HG03103 (cell line): ENCODE measurements at regions not wholly inside any gene's neighbourhood (a gene's known extent, or its start where the extent isn't known, plus 50 kb on each side); places are given as distances from the start of the nearest gene placed in this dataset.
"Not testable (repeated sequence)": the region's sequence is repeated elsewhere in the genome, so short reads cannot be mapped to it uniquely, and the experiment has no call there.

Source experiments
- ATAC-seq: cut with Tn5 transposase; IDR thresholded peaks from one replicate; pipeline ENCODE4 v1.9.1; 2021; ENCODE audit warnings: low read depth; ENCODE audit not compliant: unreplicated experiment

DNA sequence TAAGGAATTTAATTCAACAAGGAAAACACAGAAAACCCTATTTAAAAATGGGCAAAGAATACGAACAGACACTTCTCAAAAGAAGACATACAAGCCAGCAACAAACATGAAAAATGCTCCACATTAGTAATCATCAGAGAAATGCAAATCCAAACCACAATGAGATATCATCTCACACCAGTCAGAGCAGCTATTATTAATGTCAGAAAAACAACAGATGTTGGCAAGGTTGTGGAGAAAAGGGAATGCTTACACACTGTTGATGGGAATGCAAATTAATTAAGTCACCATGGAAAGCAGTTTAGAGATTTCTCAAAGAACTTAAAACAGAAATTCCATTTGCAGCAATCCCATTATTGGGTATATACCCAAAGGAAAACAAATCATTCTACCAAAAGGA is 55.2 kb downstream of the GCC1 start:
- no peak for ATAC-seq

DNA sequence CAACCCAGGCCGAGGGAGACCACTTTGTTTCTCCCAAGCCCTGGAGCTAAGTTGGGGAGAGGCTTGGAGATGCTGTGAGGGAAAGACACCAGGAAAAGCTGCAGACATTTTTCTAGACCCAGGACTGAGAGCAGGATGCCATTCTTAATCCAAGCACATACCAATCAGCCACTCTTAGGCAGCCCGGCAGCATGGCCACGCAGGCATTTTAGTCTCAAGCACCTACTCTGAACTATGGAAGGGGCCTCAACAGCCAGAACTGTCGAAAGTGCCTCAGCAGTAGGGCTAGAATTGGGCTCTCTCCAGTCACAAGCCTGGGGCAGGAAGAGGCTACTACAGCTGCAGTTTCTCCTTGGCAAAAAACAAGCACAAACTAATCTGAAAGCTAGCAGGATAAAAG is 57.8 kb downstream of the GCC1 start:
- no peak for ATAC-seq

DNA sequence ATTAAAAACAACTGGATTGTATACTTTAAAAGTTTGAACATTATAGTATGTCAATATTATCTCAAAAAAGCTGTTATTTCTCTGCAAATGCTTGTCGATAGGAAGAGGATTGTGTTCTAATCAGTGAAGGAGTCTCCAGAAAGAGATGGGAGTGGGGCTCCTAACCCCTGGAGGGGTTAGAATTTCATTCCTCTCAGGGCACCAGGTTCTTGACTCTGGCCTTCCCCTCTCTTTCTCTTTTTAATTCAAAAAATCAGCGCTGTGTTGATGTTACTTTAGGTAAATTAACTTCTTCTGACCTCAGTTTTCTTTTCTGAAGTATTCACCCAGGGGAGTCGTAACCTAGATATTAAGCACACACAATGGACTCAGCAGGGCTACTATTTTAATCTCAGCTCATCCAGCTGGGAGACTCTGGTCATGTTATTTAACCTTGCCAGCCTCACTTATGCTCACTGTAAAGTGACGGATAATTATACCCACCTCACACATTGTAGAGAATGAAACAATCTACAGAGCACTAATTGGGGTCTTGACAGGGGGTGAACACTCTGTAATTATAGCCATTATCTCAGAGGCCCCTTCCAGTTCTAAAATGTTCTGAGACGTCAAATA is 59.4 kb downstream of the GCC1 start:
- no peak for ATAC-seq

DNA sequence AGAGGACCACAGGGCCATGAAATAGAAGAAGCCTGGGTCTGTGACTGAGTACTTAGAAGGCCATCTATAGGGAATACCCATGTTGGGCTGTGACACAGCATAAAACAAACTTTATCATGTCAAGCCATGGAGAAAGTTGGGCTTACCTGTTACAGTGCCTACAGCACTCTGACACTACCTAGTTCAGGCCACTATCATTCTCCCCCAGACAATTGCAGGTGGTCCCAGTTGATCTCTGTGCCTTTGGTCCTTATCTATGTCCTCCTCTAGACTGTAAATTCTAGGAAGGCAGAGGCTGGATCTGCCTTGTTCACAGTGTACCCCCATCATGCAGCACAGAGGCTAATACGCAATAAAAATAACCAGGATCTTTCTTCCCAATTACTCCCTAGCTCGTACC is 69.1 kb downstream of the GCC1 start:
- ATAC-seq: no peak

DNA sequence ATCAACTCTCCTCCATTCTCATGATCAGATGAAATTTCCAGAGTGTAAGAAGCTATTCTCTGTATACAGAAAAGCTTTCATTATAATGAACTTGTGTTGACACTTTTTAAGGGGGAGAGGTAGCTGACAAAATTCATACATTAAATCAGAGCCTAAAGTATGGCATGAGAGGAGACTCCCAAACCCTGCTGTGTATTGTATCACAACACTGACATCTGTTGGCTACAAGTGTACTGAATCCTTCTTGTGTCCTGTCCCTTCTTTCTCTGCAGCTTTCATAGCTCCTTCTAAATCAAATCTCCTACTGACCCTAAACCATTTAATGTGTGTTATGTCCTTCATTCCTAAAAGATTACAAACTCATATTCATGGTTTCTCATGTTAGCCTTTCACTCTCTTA is 70.9 kb downstream of the GCC1 start:
- peak; percentile 49 for ATAC-seq

DNA sequence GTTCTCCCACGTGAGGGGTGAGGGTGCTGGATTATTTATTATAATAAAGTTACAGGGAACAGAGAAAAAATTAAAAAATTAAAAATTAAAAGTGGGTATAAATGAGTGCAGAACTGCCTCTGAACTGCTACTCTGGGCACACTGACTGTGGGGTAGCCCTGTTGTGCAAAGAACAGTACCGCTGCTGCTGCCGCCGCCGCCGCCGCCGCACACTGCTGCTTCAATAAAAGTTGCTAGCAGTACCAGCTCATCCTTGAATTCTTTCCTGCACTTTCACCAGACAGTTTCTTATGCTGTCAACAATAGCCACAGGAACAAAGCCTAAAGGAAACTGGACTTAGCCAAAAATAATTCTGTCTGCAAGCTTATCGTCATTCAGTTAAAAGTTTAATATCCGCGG is 72.1 kb downstream of the GCC1 start:
- ATAC-seq: no peak

DNA sequence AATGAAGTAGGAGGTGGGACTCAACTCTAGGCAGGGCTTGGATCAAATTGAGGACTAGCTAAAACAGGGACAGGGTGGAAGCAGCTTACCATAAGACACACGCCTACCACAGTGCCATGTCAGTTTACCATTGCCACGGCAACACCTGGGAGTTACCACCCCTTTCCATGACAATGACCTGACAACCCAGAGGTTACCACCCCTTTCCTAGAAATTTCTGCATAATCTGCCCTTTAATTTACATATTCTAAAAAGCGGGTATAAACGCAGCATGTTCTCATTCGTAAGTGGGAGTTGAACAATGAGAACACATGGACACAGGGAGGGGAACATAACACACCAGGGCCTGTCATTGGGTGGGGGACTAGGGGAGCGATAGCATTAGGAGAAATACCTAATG is 72.7 kb downstream of the GCC1 start:
- ATAC-seq: no peak

DNA sequence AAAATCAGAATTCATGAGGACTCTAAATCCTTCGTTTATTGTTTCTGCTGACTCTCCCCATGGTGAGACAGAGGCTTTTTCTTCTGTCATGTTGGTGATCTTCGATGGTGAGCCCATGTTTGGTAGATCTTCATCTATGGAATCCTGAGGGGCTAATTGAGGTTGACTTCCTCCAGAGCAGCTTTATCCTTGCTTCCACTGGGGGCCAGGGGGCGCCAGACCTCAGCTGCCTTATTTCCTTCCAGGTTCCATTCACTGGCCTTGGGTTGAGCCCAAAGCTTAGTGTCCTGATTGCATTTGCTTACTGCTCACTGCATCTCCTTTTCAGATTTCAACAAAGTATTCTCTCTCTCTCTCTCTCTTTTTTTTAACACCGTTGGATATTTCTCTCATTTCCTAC is 80.7 kb downstream of the GCC1 start:
- no peak for ATAC-seq

DNA sequence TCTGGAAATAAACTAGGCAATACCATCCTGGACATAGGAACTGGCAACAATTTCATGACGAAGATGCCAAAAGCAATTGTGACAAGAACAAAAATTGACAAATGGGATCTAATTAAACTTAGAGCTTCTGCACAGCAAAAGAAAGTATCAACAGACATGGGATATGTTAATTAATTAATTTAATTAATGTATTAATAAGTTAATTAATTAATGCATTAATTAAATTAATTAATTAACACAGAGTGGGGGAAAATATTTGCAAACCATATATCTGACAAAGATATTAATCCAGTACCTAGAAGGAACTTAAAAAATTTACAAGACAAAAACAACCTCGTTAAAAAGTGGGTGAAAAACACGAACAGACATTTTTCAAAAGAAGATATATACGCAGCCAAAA is 83.6 kb downstream of the GCC1 start:
- no peak for ATAC-seq

DNA sequence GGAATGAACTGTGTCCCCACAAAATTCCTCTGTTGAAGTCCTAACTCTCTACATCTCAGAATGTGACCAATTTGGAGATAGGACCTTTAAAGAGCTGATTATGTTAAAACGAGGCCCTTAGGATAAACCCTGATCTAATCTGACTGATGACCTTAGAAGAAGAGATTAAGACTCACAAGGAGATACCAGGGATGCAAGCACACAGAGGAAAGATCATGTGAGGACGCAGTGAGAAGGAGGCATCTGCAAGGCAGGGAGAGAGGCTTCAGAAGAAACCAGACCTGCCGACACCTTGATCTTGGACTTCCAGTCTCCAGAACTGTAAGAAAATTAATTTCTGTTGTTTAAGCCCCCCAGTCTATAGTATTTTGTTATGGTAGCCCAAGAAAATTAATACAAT is 94.9 kb upstream of the ZNF800 start:
- ATAC-seq: no peak

DNA sequence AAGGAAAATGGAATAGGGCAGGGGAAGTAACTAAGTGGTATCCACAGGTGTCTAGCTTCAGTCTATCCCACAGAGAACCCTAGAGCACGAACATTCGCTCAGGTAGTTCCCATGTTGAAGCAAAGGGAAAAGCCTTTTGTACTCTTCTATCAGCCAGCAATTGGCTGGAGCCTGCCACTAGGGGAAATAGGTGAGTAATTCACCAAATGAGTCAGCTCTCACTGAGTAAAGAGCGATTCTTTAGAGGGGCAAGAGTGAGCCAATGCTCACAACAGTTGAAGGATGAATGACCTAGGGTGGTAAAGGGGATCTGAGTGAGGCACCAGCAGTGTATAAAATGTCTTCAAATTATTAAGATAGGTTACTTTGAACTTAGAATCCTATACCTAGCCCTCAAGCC is 94.1 kb upstream of the ZNF800 start:
- ATAC-seq: no peak

DNA sequence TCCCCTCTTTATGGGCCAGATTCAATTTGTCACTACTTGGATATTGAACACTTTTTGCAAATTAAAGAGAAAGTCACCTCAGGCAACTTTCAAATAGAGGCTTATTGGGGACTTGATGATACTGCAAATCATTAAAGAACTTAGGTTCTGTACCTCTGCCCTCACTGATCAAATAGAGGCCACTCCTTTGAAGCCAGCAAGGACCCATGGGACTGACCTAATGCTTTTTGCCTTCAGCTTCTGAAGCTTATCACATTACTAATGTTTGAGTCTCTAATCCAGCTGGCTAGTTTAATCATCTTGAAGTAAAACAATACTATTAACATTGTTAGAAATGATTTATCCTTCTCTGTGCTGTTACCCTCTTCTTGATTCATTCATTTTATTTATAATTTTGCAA is 93.0 kb upstream of the ZNF800 start:
- no peak for ATAC-seq

DNA sequence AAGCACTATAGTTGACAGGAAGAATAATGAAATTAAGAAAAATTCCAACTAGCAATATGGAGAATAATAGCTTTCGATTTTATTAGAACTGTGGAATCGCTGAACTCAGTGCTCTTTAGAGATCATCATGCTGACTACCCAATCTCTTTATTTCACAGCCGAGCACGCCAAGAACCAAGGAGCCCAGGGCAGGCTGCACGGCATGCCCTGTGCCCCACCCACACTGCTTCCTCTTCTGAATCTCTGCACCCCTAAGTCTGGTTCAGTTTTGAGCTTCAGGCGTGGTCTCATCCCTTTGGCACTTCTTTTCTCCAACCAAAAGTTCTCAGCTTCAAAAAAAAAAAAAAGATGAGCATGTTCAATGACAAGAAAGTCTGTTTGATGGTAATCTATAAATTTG is 92.4 kb upstream of the ZNF800 start:
- ATAC-seq: no peak

DNA sequence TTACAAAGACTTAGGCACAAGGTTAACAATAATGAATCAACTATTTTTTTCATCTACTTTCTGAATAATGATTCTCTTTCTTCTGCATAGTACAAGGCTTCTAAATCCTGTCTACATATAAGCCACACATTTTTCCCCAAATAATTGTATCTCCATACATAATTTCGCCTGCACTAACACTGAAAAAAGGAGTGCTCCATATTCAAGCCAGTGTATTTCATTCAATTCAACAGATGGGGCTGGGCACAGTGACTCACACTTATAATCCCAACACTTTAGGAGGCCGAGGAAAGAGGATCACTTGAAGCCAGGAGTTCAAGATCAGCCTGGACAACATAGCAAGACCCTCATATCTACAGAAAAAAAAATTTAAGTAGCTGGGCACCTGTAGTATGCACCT is 86.0 kb upstream of the ZNF800 start:
- no peak for ATAC-seq

DNA sequence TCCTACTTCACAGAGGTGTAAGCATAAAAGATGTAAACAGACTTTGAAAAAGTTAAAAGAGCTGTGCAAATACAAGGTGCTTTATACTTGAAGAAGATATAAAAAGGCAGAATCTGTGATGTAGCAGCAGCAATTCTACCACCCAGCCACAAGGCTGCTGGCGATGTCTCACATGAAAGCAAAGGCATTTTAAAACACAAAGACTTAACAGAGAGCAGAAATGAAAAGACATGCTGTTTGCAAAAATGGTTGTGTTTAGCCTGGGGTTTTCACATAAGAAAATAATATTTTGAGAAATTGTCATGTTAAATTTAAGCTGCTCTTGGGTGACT is 85.5 kb upstream of the ZNF800 start:
- no peak for ATAC-seq

DNA sequence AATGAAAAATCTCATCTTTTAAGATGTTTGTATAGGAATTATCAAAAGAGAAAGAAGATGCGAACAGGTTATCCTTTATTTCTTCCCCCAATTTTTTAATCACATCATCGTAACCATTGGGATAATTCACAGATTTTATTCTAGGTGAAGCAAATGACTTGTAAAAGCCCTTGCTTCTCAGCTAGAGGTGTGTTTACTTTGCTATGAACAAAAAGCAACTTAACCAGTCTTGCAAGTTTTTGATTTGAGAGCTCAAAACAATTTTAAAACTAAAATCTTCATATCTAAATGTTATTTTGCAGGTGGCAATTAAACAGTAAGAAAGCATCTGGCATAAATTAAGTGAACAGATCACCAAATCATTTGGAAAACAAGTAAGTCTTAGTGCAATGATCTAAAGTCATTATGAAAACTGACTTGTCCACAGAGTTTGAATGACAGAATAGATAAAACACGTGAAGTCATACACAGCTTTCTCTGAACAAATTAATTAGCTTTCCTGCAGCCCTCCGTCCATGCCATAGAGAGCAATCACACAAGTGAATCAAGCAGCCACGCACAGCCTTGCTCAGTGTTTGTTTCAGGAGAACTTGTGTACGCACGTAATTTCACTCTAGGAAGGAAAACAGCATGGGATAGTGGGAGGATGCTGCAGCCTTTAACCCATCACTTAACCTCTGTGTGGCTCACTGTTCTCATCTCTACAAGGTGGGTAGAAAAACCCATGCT is 85.0 kb upstream of the ZNF800 start:
- no peak for ATAC-seq

DNA sequence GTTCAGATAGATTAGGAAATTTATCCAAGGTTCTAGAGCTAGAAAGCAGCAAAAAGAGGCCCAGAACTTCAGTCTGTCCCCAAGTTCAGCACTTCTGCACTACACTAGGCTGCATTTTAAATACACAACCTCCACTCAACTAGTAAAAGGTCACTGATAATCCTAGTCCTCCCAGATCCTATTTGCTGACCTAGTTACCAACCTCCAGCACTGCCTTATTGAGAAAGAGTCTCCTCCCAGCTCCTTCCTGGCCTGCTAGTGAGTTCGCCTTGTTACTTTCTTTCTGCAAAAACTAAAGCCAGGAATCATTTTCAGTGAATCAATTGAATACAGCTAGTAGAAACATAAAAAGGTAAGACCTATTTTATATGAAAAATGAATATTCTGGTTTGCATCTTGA is 84.1 kb upstream of the ZNF800 start:
- no peak for ATAC-seq

DNA sequence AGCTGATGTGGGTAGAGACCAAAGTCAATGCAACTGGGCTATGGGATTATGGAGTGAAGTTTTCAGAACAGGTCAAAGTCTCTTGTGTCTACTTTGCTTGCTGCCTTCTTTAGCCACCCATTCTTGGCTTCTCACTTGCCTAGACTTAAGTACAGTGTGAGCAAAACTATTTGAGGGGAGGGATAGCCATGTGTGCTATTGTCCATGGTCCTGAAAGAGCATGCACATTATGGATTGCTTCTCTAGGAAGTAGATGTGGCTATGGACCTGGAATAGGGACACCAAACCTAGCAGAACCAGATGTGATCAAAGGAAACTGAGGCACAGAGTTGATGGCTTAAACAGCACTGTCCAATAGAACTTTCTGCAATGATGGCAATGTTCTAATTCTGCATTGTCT is 81.9 kb upstream of the ZNF800 start:
- no peak for ATAC-seq

DNA sequence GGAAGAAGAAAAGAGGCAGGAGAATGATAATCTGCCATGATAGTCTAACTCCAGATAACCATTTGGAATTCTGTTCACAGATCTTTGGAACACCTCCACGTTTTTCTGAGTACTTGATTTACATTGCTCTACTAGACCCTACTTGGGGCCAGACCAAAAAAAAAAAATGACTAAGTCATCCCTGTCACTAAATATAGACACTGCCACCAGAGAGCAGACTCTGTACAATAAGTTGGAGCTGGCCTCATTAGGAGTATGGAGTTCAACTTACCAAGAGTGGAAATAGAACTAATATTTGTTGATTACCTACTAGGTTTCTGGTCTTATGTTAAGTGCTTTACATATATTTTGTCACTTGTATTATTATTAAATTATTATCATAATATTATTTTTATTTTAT is 80.9 kb upstream of the ZNF800 start:
- ATAC-seq: no peak

DNA sequence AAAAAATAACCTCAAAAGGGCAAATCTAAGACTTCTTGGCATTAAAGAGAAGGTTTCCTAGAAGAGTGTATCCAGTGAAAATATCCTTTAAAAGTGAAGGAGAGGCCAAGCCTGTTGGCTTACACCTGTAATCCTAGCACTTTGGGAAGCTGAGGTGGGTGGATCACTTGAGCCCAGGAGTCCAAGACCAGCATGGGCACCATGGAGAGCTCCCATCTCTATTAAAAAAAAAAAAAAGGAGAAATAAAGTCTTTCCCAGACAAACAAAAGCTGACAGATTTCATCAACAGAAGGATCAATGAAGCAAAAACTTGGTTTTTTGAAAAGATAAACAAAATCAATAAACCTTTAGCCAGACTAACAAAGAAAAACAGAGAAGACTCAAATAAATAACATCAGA is 67.6 kb upstream of the ZNF800 start:
- ATAC-seq: no peak

DNA sequence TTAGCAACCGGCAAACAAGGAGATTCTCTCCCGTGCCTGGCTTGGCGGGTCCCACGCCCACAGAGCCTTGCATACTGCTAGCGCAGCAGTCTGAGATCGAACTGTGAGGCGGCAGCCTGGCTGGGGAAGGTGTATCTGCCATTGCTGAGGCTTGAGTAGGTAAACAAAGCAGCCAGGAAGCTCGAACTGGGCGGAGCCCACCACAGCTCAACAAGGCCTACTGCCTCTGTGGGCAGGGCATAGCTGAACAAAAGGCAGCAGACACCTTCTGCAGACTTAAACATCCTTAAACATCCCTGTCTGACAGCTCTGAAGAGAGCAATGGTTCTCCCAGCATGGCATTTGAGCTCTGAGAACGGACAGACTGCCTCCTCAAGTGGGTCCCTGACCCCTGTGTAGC is 58.8 kb upstream of the ZNF800 start:
- ATAC-seq: not testable (repeated sequence)

DNA sequence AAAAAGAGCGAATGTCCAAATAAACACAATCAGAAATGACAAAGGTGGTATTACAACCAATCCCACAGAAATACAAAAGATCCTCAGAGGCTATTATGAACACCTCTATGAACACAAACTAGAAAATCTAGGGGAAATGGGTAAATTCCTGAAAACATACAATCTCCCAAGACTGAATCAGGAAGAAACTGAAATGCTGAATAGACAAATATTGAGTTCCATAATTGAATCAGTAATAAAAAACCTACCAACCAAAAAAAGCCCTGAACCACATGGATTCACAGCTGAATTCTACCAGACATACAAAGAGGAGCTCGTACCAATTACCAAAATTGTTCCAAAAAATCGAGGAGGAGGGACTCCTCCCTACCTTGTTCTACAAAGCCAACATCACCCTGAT is 56.1 kb upstream of the ZNF800 start:
- ATAC-seq: no peak
